Loucy (cell line): ENCODE measurements at regions not wholly inside any gene's neighbourhood (a gene's known extent, or its start where the extent isn't known, plus 50 kb on each side); places are given as distances from the start of the nearest gene placed in this dataset.

ENCODE experiments used
- H2AFZ ChIP-seq: fragments of 200-600 bp; sonication (generic); 2 replicates; pipeline ENCODE4 v1.6.0; 2016; ENCODE audit warnings: antibody characterized with exemption, mild to moderate bottlenecking, low read length, moderate library complexity
- H3F3A ChIP-seq: fragments of 200-600 bp; 2 replicates; pipeline ENCODE4 v1.6.0; 2016; ENCODE audit warnings: antibody characterized with exemption, low read depth, mild to moderate bottlenecking
- H3K27me3 ChIP-seq: fragments of 200-600 bp; sonication (generic); 2 replicates; pipeline ENCODE4 v1.6.1; 2014; ENCODE audit warnings: low read length, mild to moderate bottlenecking; ENCODE audit not compliant: insufficient read depth, poor library complexity, severe bottlenecking
- H3K36me3 ChIP-seq: fragments of 200-600 bp; sonication (generic); 2 replicates; pipeline ENCODE4 v1.6.1; 2016; ENCODE audit warnings: low read length; ENCODE audit not compliant: insufficient read depth
- H3K4me1 ChIP-seq: fragments of 200-600 bp; sonication (generic); 2 replicates; pipeline ENCODE4 v1.5.1; 2014; ENCODE audit warnings: low read length, mild to moderate bottlenecking; ENCODE audit not compliant: insufficient read depth, poor library complexity, severe bottlenecking
- H3K4me2 ChIP-seq: fragments of 200-600 bp; sonication (generic); 2 replicates; pipeline ENCODE4 v1.6.0; 2014; ENCODE audit warnings: antibody characterized with exemption, low read length, low read depth, mild to moderate bottlenecking; ENCODE audit not compliant: poor library complexity, severe bottlenecking
- H3K4me3 ChIP-seq: fragments of 200-600 bp; sonication (generic); 2 replicates; pipeline ENCODE4 v1.5.1; 2014; ENCODE audit warnings: low read length, mild to moderate bottlenecking, mixed read lengths; ENCODE audit not compliant: poor library complexity, severe bottlenecking
- H3K79me2 ChIP-seq: fragments of 200-600 bp; sonication (generic); 2 replicates; pipeline ENCODE4 v1.6.1; 2014; ENCODE audit warnings: low read length; ENCODE audit not compliant: insufficient read depth
- H3K9ac ChIP-seq: fragments of 200-600 bp; sonication (generic); 2 replicates; pipeline ENCODE4 v1.6.0; 2014; ENCODE audit warnings: mild to moderate bottlenecking, low read depth, low read length, moderate library complexity; ENCODE audit not compliant: poor library complexity, severe bottlenecking
- H3K9me2 ChIP-seq: fragments of 200-600 bp; sonication (generic); replicated peaks from 2 replicates; pipeline ENCODE4 v1.6.1; 2016; ENCODE audit warnings: low read depth, low read length, mixed read lengths
- H3K9me3 ChIP-seq: fragments of 200-600 bp; sonication (generic); 2 replicates; pipeline ENCODE4 v1.6.1; 2014; ENCODE audit warnings: mild to moderate bottlenecking, antibody characterized with exemption, low read length, low read depth; ENCODE audit not compliant: insufficient read depth
- H4K20me1 ChIP-seq: fragments of 200-600 bp; sonication (generic); 2 replicates; pipeline ENCODE4 v1.6.0; 2014; ENCODE audit warnings: antibody characterized with exemption, low read length, mild to moderate bottlenecking; ENCODE audit not compliant: insufficient read depth, poor library complexity, severe bottlenecking
- EZH2phosphoT487 ChIP-seq: fragments of 200-600 bp; IDR thresholded peaks from 2 replicates; pipeline ENCODE4 v1.6.1; 2018; ENCODE audit warnings: antibody characterized with exemption, mild to moderate bottlenecking, moderate library complexity, borderline replicate concordance
- TF ChIP-seq, protein P1 (sequence below): fragments of 200-600 bp; sonication (generic); conservative IDR thresholded peaks from 2 replicates; pipeline ENCODE4 v1.5.1; 2014; ENCODE audit warnings: mild to moderate bottlenecking, antibody characterized with exemption, low read length

DNA sequence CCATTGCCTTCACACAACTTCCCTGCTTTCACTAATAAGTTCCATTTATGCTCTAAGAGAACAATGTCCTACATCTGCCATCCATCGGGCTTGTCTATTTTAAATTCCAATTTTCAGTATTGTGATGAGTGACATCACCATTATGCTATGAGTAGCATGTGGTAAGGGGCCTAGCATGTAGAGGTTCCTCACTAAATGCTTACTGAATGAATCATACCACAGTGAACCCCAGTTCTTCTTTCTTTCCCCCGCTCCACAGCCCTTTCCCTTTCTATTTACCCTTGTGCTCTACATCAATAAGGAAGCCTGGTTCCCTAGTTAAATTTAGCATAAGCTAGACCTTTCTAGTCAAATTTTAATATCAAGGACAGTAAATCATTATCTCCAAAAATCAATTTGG, 195.0 kb upstream of the RGS18 start:
- H2AFZ ChIP-seq, result no peak overlapping the region
- H3K4me2 ChIP-seq, result no peak overlapping the region
- no peaks in the 10 kb centered on the region for H3K79me2 ChIP-seq
- H3K27me3 ChIP-seq, result no peaks in the 10 kb centered on the region
- no peaks in the 10 kb centered on the region for H3K9me2 ChIP-seq
- H3F3A ChIP-seq, result no peaks in the 10 kb centered on the region
- no peaks in the 10 kb centered on the region for H4K20me1 ChIP-seq
- H3K4me1 ChIP-seq, result peaks cover 21% of the 10 kb centered on the region
- TF ChIP-seq, protein P1, sequence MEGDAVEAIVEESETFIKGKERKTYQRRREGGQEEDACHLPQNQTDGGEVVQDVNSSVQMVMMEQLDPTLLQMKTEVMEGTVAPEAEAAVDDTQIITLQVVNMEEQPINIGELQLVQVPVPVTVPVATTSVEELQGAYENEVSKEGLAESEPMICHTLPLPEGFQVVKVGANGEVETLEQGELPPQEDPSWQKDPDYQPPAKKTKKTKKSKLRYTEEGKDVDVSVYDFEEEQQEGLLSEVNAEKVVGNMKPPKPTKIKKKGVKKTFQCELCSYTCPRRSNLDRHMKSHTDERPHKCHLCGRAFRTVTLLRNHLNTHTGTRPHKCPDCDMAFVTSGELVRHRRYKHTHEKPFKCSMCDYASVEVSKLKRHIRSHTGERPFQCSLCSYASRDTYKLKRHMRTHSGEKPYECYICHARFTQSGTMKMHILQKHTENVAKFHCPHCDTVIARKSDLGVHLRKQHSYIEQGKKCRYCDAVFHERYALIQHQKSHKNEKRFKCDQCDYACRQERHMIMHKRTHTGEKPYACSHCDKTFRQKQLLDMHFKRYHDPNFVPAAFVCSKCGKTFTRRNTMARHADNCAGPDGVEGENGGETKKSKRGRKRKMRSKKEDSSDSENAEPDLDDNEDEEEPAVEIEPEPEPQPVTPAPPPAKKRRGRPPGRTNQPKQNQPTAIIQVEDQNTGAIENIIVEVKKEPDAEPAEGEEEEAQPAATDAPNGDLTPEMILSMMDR, result no peak
- no peak for TF ChIP-seq EZH2phosphoT487
- no peaks in the 10 kb centered on the region for H3K36me3 ChIP-seq
- no peak overlapping the region for H3K9ac ChIP-seq
- no peaks in the 10 kb centered on the region for H3K9me3 ChIP-seq
- no peak overlapping the region for H3K4me3 ChIP-seq

DNA sequence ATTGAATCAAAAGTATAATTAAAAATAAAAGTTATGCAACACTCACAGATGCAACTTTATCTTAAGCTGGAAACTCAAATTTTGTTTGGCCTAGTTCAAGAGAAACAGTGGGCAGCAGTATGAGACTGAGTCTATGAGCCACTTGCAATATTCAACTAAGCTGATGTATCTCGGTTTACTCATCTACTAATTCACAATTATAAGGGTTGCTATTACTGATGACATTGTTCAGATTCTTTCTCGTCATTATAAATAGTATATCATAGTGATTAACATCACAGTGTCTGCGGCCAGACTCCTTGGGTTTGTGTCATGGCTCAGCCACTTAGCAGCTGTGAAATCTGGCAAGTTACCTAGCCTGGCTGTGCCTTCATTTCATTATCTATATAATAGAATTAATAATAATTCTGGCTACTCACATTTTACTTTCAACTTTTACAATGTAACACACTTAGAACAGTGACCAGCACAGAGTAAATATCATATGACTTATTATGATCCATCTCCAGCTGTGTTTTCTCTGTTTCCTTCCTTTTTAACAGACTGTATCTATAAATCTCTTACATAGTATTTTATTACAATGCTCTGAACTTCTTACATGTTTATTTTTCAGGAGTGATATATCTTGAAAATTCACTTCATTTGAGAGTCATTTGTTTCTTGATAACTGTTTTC, 194.3 kb upstream of the RGS18 start:
- H3K36me3 ChIP-seq, result no peaks in the 10 kb centered on the region
- no peaks in the 10 kb centered on the region for H4K20me1 ChIP-seq
- no peaks in the 10 kb centered on the region for H3K79me2 ChIP-seq
- peak overlapping the region; percentile 19 for H3K9ac ChIP-seq
- H3K4me3 ChIP-seq, result peak overlapping the region; percentile 32
- no peaks in the 10 kb centered on the region for H3F3A ChIP-seq
- H3K9me2 ChIP-seq, result no peaks in the 10 kb centered on the region
- H3K4me2 ChIP-seq, result peak overlapping the region; percentile 45
- no peaks in the 10 kb centered on the region for H3K9me3 ChIP-seq
- H3K27me3 ChIP-seq, result no peaks in the 10 kb centered on the region
- no peak for TF ChIP-seq EZH2phosphoT487
- TF ChIP-seq, protein P1, result no peak
- peak overlapping the region; percentile 31; the same call in 1 of the 2 replicates for H2AFZ ChIP-seq
- peaks cover 21% of the 10 kb centered on the region for H3K4me1 ChIP-seq

DNA sequence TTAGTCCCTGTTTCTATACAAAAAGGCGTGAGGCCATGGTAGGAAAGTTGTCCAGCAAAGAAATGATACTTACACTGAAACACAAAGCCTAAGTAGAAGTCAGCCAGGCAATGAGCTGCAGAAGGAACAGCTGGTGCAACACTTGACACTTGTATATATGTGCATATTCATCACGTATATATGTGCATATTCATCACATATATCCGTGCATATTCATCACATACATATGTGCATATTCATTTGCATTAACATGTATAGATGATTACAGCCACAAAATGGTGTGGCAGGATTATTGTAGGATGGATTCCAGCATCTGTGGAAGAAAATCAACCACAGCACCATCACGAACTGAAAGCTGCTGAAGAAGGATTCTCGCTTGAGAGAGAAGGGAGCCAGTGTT, 189.0 kb upstream of the RGS18 start:
- Histone ChIP-seq H3K9me2 (no peaks in the 10 kb centered on the region), H3K9me3 (peaks cover 7% of the 10 kb centered on the region; the same call in 1 of the 2 replicates), H2AFZ (no peak overlapping the region), H3F3A (no peaks in the 10 kb centered on the region), H3K27me3 (no peaks in the 10 kb centered on the region), H4K20me1 (no peaks in the 10 kb centered on the region), H3K4me2 (no peak overlapping the region), H3K9ac (no peak overlapping the region), H3K4me1 (peaks cover 24% of the 10 kb centered on the region), H3K4me3 (no peak overlapping the region), H3K79me2 (no peaks in the 10 kb centered on the region), H3K36me3 (no peaks in the 10 kb centered on the region)
- TF ChIP-seq, protein P1, result no peak
- no peak for TF ChIP-seq EZH2phosphoT487
